WTC11 (cell line): ENCODE measurements at regions not wholly inside any gene's neighbourhood (a gene's known extent, or its start where the extent isn't known, plus 50 kb on each side); places are given as distances from the start of the nearest gene placed in this dataset.

Source experiments
- ATAC-seq: fragments of 200-7000 bp; cut with Tn5 transposase; 2 replicates; pipeline ENCODE4 v1.10.0; 2021; ENCODE audit warnings: mild to moderate bottlenecking, moderate library complexity
- CTCF ChIA-PET: fragments of 300-600 bp; sonication (Branson Sonifier 250); formaldehyde crosslinking; loops from one replicate; lab custom pipeline; 2021; ENCODE audit warnings: antibody characterized with exemption; lab: Charles Lee
- POLR2A ChIA-PET: fragments of 350-600 bp; sonication (Branson Sonifier 250); formaldehyde crosslinking; loops from one replicate; lab custom pipeline; 2021; ENCODE audit warnings: antibody characterized with exemption; lab: Charles Lee
- DNase-seq: peaks from one replicate; pipeline ENCODE4 v3.0.0; 2021; ENCODE audit warnings: low spot score
- H3K27ac Mint-ChIP-seq: 2 replicates; pipeline ENCODE4 v1.8.0; 2021; ENCODE audit warnings: mixed read lengths
- H3K27me3 Mint-ChIP-seq: 2 replicates; pipeline ENCODE4 v1.8.0; 2021; ENCODE audit warnings: low read depth, mild to moderate bottlenecking, moderate library complexity, mixed read lengths
- H3K36me3 Mint-ChIP-seq: 2 replicates; pipeline ENCODE4 v1.8.0; 2021; ENCODE audit warnings: mixed read lengths
- H3K4me1 Mint-ChIP-seq: 2 replicates; pipeline ENCODE4 v1.8.0; 2022; ENCODE audit warnings: mixed read lengths
- H3K4me3 Mint-ChIP-seq: 2 replicates; pipeline ENCODE4 v1.8.0; 2021; ENCODE audit warnings: mild to moderate bottlenecking, moderate library complexity, mixed read lengths
- H3K9me3 Mint-ChIP-seq: 2 replicates; pipeline ENCODE4 v1.8.0; 2021; ENCODE audit warnings: mixed read lengths
- ATF1 ChIP-seq: sonication (generic); formaldehyde crosslinking; IDR thresholded peaks from 2 replicates; pipeline ENCODE4 v1.8.1; 2023; ENCODE audit warnings: mild to moderate bottlenecking, moderate library complexity, missing genetic modification reagents
- CBFB ChIP-seq: sonication (generic); formaldehyde crosslinking; IDR thresholded peaks from 2 replicates; pipeline ENCODE4 v1.8.1; 2022; ENCODE audit warnings: mild to moderate bottlenecking, low read depth, missing genetic modification reagents
- ELF4 ChIP-seq: sonication (generic); formaldehyde crosslinking; IDR thresholded peaks from 2 replicates; pipeline ENCODE4 v1.8.1; 2022; ENCODE audit warnings: low read depth, mild to moderate bottlenecking, moderate library complexity, missing genetic modification reagents
- PRRX2 ChIP-seq: fragments of 250-450 bp; sonication (Bioruptor Pico); IDR thresholded peaks from 2 replicates; pipeline ENCODE4 v1.8.0; 2021; ENCODE audit warnings: mild to moderate bottlenecking
- RELA ChIP-seq: sonication (generic); formaldehyde crosslinking; IDR thresholded peaks from 2 replicates; pipeline ENCODE4 v1.8.1; 2022; ENCODE audit warnings: missing genetic modification reagents, mild to moderate bottlenecking, borderline replicate concordance
- ZNF396 ChIP-seq: fragments of 250-450 bp; sonication (Bioruptor Pico); IDR thresholded peaks from 2 replicates; pipeline ENCODE4 v1.8.0; 2021; ENCODE audit warnings: mild to moderate bottlenecking, moderate library complexity, borderline replicate concordance
- ZNF416 ChIP-seq: fragments of 250-450 bp; sonication (Bioruptor Pico); IDR thresholded peaks from 2 replicates; pipeline ENCODE4 v1.9.0; 2021; ENCODE audit warnings: mild to moderate bottlenecking, inconsistent platforms
- TF ChIP-seq, protein P1 (sequence below): sonication (generic); formaldehyde crosslinking; conservative IDR thresholded peaks from 2 replicates; pipeline ENCODE4 v1.8.1; 2023; ENCODE audit warnings: mild to moderate bottlenecking, low read depth, missing genetic modification reagents, moderate library complexity
- TF ChIP-seq, protein P2 (sequence below): sonication (generic); formaldehyde crosslinking; IDR thresholded peaks from 2 replicates; pipeline ENCODE4 v1.8.1; 2023; ENCODE audit warnings: mild to moderate bottlenecking, moderate library complexity, missing genetic modification reagents
- TF ChIP-seq, protein P3 (sequence below): sonication (generic); formaldehyde crosslinking; IDR thresholded peaks from 2 replicates; pipeline ENCODE4 v1.8.0; 2023; ENCODE audit warnings: mild to moderate bottlenecking, missing genetic modification reagents
- TF ChIP-seq, protein P4 (sequence below): fragments of 200-600 bp; IDR thresholded peaks from 2 replicates; pipeline ENCODE4 v1.8.0; 2022; ENCODE audit warnings: antibody characterized with exemption
- TF ChIP-seq, protein P5 (sequence below): sonication (generic); formaldehyde crosslinking; IDR thresholded peaks from 2 replicates; pipeline ENCODE4 v1.8.1; 2023; ENCODE audit warnings: mild to moderate bottlenecking, missing genetic modification reagents, moderate library complexity
- TF ChIP-seq, protein P6 (sequence below): fragments of 250-450 bp; sonication (Bioruptor Pico); IDR thresholded peaks from 2 replicates; pipeline ENCODE4 v2.1.2; 2022; ENCODE audit warnings: mild to moderate bottlenecking, moderate library complexity
- TF ChIP-seq, protein P7 (sequence below): sonication (generic); formaldehyde crosslinking; IDR thresholded peaks from 2 replicates; pipeline ENCODE4 v1.8.1; 2022; ENCODE audit warnings: missing genetic modification reagents, borderline replicate concordance

DNA sequence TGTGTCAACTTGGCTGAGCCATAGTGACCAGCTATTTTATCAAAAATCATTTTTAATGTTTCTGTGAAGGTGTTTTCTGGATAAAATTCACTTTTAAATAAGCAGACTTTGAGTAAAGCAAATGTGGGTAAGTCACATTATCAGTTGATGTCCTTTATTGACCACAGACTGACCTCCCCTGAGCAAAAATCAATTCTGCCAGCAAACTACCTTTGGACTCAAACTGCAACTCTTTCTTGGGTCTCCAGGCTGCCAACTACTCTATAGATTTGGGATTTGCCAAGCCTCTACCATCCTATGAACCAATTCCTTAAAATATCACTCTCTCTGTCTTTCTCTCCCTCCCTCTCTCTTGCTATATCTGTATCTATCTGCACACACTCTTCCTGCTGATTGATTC is 1571.7 kb upstream of the NUDT12 start (continued):
- TF ChIP-seq, protein P1, sequence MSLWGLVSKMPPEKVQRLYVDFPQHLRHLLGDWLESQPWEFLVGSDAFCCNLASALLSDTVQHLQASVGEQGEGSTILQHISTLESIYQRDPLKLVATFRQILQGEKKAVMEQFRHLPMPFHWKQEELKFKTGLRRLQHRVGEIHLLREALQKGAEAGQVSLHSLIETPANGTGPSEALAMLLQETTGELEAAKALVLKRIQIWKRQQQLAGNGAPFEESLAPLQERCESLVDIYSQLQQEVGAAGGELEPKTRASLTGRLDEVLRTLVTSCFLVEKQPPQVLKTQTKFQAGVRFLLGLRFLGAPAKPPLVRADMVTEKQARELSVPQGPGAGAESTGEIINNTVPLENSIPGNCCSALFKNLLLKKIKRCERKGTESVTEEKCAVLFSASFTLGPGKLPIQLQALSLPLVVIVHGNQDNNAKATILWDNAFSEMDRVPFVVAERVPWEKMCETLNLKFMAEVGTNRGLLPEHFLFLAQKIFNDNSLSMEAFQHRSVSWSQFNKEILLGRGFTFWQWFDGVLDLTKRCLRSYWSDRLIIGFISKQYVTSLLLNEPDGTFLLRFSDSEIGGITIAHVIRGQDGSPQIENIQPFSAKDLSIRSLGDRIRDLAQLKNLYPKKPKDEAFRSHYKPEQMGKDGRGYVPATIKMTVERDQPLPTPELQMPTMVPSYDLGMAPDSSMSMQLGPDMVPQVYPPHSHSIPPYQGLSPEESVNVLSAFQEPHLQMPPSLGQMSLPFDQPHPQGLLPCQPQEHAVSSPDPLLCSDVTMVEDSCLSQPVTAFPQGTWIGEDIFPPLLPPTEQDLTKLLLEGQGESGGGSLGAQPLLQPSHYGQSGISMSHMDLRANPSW (CRISPR knock-in tag), result no peak
- TF ChIP-seq, protein P2, sequence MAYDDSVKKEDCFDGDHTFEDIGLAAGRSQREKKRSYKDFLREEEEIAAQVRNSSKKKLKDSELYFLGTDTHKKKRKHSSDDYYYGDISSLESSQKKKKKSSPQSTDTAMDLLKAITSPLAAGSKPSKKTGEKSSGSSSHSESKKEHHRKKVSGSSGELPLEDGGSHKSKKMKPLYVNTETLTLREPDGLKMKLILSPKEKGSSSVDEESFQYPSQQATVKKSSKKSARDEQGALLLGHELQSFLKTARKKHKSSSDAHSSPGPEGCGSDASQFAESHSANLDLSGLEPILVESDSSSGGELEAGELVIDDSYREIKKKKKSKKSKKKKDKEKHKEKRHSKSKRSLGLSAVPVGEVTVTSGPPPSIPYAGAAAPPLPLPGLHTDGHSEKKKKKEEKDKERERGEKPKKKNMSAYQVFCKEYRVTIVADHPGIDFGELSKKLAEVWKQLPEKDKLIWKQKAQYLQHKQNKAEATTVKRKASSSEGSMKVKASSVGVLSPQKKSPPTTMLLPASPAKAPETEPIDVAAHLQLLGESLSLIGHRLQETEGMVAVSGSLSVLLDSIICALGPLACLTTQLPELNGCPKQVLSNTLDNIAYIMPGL (CRISPR knock-in tag), result no peak
- no peak for TF ChIP-seq RELA (CRISPR knock-in tag)
- TF ChIP-seq, all 79 proteins: peak for 0

DNA sequence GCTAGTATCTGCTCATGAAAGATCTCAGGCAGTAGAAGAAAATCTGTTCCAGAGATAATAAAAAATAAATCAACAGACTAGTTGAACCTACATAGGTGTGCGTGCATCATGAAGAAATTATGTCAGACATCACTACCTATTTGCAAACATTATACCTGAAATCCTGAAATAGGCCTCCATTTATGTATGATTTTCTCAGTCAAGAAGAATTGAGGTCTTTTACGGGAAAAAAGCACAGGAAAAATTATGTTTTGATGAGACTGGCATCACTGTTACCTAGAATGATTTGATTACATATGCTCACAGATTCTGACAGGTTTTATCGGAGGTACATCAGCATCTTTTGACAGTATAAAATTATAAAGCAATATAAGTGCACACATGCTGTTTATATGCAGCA is 1570.5 kb upstream of the NUDT12 start:
- ChIA-PET CTCF (no interaction called here), POLR2A (no interaction called here)
- Mint-ChIP-seq H3K4me1 (no peaks in the 10 kb centered on the region), H3K27me3 (no peaks in the 10 kb centered on the region), H3K27ac (no peak overlapping the region), H3K36me3 (no peaks in the 10 kb centered on the region), H3K4me3 (no peak overlapping the region), H3K9me3 (no peaks in the 10 kb centered on the region)
- DNase-seq (no peak), ATAC-seq (no peak)
- no peak for TF ChIP-seq CBFB (CRISPR knock-in tag)
- TF ChIP-seq, protein P3, sequence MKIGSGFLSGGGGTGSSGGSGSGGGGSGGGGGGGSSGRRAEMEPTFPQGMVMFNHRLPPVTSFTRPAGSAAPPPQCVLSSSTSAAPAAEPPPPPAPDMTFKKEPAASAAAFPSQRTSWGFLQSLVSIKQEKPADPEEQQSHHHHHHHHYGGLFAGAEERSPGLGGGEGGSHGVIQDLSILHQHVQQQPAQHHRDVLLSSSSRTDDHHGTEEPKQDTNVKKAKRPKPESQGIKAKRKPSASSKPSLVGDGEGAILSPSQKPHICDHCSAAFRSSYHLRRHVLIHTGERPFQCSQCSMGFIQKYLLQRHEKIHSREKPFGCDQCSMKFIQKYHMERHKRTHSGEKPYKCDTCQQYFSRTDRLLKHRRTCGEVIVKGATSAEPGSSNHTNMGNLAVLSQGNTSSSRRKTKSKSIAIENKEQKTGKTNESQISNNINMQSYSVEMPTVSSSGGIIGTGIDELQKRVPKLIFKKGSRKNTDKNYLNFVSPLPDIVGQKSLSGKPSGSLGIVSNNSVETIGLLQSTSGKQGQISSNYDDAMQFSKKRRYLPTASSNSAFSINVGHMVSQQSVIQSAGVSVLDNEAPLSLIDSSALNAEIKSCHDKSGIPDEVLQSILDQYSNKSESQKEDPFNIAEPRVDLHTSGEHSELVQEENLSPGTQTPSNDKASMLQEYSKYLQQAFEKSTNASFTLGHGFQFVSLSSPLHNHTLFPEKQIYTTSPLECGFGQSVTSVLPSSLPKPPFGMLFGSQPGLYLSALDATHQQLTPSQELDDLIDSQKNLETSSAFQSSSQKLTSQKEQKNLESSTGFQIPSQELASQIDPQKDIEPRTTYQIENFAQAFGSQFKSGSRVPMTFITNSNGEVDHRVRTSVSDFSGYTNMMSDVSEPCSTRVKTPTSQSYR (CRISPR knock-in tag), result no peak
- no peak for TF ChIP-seq ELF4 (CRISPR knock-in tag)
- TF ChIP-seq, protein P4, sequence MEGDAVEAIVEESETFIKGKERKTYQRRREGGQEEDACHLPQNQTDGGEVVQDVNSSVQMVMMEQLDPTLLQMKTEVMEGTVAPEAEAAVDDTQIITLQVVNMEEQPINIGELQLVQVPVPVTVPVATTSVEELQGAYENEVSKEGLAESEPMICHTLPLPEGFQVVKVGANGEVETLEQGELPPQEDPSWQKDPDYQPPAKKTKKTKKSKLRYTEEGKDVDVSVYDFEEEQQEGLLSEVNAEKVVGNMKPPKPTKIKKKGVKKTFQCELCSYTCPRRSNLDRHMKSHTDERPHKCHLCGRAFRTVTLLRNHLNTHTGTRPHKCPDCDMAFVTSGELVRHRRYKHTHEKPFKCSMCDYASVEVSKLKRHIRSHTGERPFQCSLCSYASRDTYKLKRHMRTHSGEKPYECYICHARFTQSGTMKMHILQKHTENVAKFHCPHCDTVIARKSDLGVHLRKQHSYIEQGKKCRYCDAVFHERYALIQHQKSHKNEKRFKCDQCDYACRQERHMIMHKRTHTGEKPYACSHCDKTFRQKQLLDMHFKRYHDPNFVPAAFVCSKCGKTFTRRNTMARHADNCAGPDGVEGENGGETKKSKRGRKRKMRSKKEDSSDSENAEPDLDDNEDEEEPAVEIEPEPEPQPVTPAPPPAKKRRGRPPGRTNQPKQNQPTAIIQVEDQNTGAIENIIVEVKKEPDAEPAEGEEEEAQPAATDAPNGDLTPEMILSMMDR, result no peak
- TF ChIP-seq, protein P5, sequence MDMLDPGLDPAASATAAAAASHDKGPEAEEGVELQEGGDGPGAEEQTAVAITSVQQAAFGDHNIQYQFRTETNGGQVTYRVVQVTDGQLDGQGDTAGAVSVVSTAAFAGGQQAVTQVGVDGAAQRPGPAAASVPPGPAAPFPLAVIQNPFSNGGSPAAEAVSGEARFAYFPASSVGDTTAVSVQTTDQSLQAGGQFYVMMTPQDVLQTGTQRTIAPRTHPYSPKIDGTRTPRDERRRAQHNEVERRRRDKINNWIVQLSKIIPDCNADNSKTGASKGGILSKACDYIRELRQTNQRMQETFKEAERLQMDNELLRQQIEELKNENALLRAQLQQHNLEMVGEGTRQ (CRISPR knock-in tag), result no peak
- TF ChIP-seq, protein P6, sequence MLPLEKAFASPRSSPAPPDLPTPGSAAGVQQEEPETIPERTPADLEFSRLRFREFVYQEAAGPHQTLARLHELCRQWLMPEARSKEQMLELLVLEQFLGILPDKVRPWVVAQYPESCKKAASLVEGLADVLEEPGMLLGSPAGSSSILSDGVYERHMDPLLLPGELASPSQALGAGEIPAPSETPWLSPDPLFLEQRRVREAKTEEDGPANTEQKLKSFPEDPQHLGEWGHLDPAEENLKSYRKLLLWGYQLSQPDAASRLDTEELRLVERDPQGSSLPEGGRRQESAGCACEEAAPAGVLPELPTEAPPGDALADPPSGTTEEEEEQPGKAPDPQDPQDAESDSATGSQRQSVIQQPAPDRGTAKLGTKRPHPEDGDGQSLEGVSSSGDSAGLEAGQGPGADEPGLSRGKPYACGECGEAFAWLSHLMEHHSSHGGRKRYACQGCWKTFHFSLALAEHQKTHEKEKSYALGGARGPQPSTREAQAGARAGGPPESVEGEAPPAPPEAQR (CRISPR knock-in tag), result no peak

DNA sequence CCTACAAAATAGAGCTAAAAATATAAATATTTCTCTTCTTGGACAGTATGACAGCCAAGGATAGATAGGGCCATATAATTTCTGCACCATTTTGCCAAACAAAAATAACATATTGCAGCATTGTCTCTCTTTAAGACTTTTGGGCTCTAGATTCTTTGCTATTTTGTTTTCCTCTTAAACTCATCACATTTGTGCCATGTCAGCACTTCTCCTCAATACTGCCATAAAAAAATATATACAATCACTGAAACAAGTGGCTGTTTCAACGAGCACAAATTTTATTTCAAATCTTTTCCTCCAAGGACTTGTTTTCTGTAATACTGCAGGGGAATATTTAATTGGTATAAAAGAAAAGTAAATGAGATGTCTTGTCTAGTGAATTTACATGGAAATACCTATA is 1570.0 kb upstream of the NUDT12 start:
- H3K27ac Mint-ChIP-seq, result no peak overlapping the region
- ATAC-seq (no peak), DNase-seq (no peak)
- no peak overlapping the region for H3K4me3 Mint-ChIP-seq
- ChIA-PET CTCF (no interaction called here), POLR2A (no interaction called here)
- H3K4me1 Mint-ChIP-seq, result no peaks in the 10 kb centered on the region
- no peaks in the 10 kb centered on the region for H3K27me3 Mint-ChIP-seq
- no peaks in the 10 kb centered on the region for H3K9me3 Mint-ChIP-seq
- H3K36me3 Mint-ChIP-seq, result no peaks in the 10 kb centered on the region
- TF ChIP-seq PRRX2 (CRISPR knock-in tag), result no peak
- TF ChIP-seq, protein P7, sequence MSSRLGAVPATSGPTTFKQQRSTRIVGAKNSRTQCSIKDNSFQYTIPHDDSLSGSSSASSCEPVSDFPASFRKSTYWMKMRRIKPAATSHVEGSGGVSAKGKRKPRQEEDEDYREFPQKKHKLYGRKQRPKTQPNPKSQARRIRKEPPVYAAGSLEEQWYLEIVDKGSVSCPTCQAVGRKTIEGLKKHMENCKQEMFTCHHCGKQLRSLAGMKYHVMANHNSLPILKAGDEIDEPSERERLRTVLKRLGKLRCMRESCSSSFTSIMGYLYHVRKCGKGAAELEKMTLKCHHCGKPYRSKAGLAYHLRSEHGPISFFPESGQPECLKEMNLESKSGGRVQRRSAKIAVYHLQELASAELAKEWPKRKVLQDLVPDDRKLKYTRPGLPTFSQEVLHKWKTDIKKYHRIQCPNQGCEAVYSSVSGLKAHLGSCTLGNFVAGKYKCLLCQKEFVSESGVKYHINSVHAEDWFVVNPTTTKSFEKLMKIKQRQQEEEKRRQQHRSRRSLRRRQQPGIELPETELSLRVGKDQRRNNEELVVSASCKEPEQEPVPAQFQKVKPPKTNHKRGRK (CRISPR knock-in tag), result no peak
- TF ChIP-seq, protein P3 (CRISPR knock-in tag), result no peak
- TF ChIP-seq ATF1 (CRISPR knock-in tag), result no peak
- TF ChIP-seq, protein P2 (CRISPR knock-in tag), result no peak
- TF ChIP-seq ZNF416 (CRISPR knock-in tag), result no peak
- no peak for TF ChIP-seq ZNF396 (CRISPR knock-in tag)
- no peak for TF ChIP-seq CBFB (CRISPR knock-in tag)
